Stimulated activated memory B cell treated with anti-CD40 and anti-IgM and Interleukin-4, amounts not matched to agents 10 μg/mL and 1 μg/mL and 100 μg/mL, for 72 hours (primary cell): ENCODE measurements at regions not wholly inside any gene's neighbourhood (a gene's known extent, or its start where the extent isn't known, plus 50 kb on each side); places are given as distances from the start of the nearest gene placed in this dataset.
"Not testable (repeated sequence)": the region's sequence is repeated elsewhere in the genome, so short reads cannot be mapped to it uniquely, and the experiment has no call there.

Source experiments
- ATAC-seq: fragments of 150-1000 bp; cut with Tn5 transposase; 2 replicates; pipeline ENCODE4 v1.10.0; 2021
- H3K27ac Mint-ChIP-seq: one replicate; pipeline ENCODE4 v1.8.0; 2022; ENCODE audit warnings: mild to moderate bottlenecking, mixed read lengths
- H3K27me3 Mint-ChIP-seq: one replicate; pipeline ENCODE4 v1.8.0; 2022; ENCODE audit warnings: mixed read lengths
- H3K36me3 Mint-ChIP-seq: one replicate; pipeline ENCODE4 v1.8.0; 2022; ENCODE audit warnings: mixed read lengths
- H3K4me1 Mint-ChIP-seq: one replicate; pipeline ENCODE4 v1.8.0; 2022; ENCODE audit warnings: mixed read lengths
- H3K4me3 Mint-ChIP-seq: one replicate; pipeline ENCODE4 v1.8.0; 2022; ENCODE audit warnings: mild to moderate bottlenecking, moderate library complexity, mixed read lengths
- H3K9me3 Mint-ChIP-seq: one replicate; pipeline ENCODE4 v1.8.0; 2022; ENCODE audit warnings: mixed read lengths

DNA sequence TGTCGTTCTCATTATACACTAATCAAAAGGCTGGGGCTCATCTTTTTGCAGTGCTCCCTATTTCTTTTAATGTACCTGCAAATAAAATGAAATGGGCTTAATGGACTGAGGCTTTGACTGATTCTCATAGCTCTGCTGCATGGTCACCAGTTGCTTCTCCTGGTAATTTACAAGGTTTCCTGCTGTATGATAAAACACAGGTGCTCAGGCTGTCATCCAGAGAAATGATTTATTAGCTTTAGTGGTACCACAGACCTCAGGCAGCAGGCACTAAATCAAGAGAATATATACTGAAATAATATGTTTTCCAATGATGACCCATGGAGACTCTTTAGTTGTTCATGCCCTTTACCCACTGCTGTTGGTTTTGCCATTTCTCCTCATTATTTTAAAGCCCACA lies 137.7 kb downstream of the C4orf33 start:
- H3K36me3 Mint-ChIP-seq = no peaks in the 10 kb centered on the region
- peaks cover 16% of the 10 kb centered on the region for H3K27me3 Mint-ChIP-seq
- H3K4me3 Mint-ChIP-seq = no peak overlapping the region
- peaks cover 6% of the 10 kb centered on the region for H3K9me3 Mint-ChIP-seq
- ATAC-seq = no peak
- H3K27ac Mint-ChIP-seq = no peak overlapping the region
- no peaks in the 10 kb centered on the region for H3K4me1 Mint-ChIP-seq

- peaks cover 6% of the 10 kb centered on the region for H3K9me3 Mint-ChIP-seq
- no peak overlapping the region for H3K4me3 Mint-ChIP-seq
- ATAC-seq = no peak
- H3K27me3 Mint-ChIP-seq = no peaks in the 10 kb centered on the region
- no peak overlapping the region for H3K27ac Mint-ChIP-seq
- H3K36me3 Mint-ChIP-seq = no peaks in the 10 kb centered on the region
- H3K4me1 Mint-ChIP-seq = no peaks in the 10 kb centered on the region
Observed at GRCh38 chr4:129236351-129236750, 140.4 kb downstream of the C4orf33 start.

- H3K27me3 Mint-ChIP-seq = no peaks in the 10 kb centered on the region
- no peaks in the 10 kb centered on the region for H3K4me1 Mint-ChIP-seq
- H3K27ac Mint-ChIP-seq = no peak overlapping the region
- H3K36me3 Mint-ChIP-seq = no peaks in the 10 kb centered on the region
- H3K4me3 Mint-ChIP-seq = no peak overlapping the region
- ATAC-seq = no peak
- peaks cover 6% of the 10 kb centered on the region for H3K9me3 Mint-ChIP-seq
Observed at GRCh38 chr4:129239088-129239487, 143.1 kb downstream of the C4orf33 start.

GRCh38 chr4:129240816-129241215 lies 144.9 kb downstream of the C4orf33 start:
- ATAC-seq = no peak
- Mint-ChIP-seq H3K27me3 (peaks cover under 1% of the 10 kb centered on the region), H3K4me3 (no peak overlapping the region), H3K27ac (no peak overlapping the region), H3K9me3 (peaks cover 3% of the 10 kb centered on the region), H3K36me3 (no peaks in the 10 kb centered on the region), H3K4me1 (no peaks in the 10 kb centered on the region)

DNA sequence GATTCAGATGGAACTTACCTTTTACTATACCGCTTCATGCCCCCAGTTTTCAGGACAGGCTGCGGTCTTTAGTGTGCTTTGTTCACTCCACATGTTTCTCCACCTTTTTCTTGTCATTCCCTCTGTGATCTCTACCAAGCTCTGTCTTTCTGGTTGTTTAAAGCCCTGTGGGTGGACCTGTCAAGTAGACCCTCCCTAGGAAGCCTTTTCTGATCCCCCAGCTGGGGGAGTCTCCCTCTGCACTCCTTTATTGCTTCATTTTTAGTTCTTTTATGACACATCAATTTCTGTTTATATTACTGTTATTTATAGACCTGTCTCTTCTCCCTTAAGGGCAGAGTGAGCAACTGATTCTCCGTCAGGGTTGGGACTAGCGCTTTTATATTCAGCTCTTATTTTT lies 150.2 kb downstream of the C4orf33 start:
- Mint-ChIP-seq H3K9me3 (no peaks in the 10 kb centered on the region), H3K4me1 (no peaks in the 10 kb centered on the region), H3K27ac (no peak overlapping the region), H3K4me3 (no peak overlapping the region), H3K27me3 (peaks cover 8% of the 10 kb centered on the region), H3K36me3 (no peaks in the 10 kb centered on the region)
- ATAC-seq = no peak

DNA sequence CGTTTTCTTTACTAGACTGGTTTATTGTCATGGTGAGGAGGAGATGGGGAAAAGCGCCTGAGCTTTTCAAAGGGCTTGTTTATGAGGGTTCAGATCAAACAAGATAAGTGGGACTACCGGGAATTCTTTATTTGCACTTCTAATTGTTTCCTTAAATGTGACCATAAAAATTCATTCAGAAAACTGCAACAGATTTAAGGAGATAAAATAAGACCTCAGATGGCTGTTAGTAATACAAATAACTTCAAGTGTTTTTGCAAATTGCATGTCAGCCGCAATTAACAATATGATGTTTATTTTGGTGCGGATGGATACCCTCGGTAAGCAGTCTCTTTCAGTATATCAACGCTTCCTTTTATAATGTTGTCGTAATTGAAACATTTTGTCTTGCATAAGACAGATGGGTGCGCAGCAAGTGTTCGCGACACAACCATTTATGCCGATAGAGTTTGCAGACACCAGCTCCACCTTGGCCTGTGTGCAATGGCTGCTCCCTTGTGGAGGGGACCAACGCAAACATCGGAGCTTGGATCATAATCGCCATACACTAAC lies 151.0 kb downstream of the C4orf33 start:
- Mint-ChIP-seq H3K9me3 (no peaks in the 10 kb centered on the region), H3K27me3 (peaks cover 8% of the 10 kb centered on the region), H3K4me1 (no peaks in the 10 kb centered on the region), H3K27ac (no peak overlapping the region), H3K4me3 (no peak overlapping the region), H3K36me3 (no peaks in the 10 kb centered on the region)
- no peak for ATAC-seq

DNA sequence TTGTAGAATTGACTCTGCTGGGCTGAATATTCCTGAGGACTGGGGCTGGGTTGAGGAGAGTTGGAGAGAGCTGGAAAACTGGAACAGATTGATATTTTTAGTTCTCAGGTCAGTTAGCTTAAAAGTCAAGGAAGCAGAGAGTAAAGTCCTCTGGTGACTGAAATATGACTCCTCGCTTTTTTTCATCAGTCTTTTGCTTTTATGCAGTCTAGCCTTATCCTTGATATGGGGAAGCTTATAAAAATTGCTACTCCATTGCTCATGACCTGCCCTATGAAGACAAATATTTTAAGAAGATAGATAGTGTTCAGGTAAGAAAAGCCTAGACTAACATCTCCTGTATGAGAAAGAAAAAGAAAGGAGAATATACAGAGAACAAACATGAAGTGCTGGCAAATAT lies 152.7 kb downstream of the C4orf33 start:
- no peaks in the 10 kb centered on the region for H3K9me3 Mint-ChIP-seq

GRCh38 chr4:129254126-129254525 lies 158.2 kb downstream of the C4orf33 start:
- no peaks in the 10 kb centered on the region for H3K4me1 Mint-ChIP-seq
- ATAC-seq = no peak
- no peak overlapping the region for H3K27ac Mint-ChIP-seq
- H3K27me3 Mint-ChIP-seq = no peaks in the 10 kb centered on the region
- no peak overlapping the region for H3K4me3 Mint-ChIP-seq
- no peaks in the 10 kb centered on the region for H3K9me3 Mint-ChIP-seq
- no peaks in the 10 kb centered on the region for H3K36me3 Mint-ChIP-seq

More for the DNA sequence above, 152.7 kb downstream of the C4orf33 start:
- H3K27me3 Mint-ChIP-seq = peaks cover 8% of the 10 kb centered on the region
- H3K4me3 Mint-ChIP-seq = no peak overlapping the region
- H3K36me3 Mint-ChIP-seq = no peaks in the 10 kb centered on the region
- no peak overlapping the region for H3K27ac Mint-ChIP-seq
- no peaks in the 10 kb centered on the region for H3K4me1 Mint-ChIP-seq
- no peak for ATAC-seq

DNA sequence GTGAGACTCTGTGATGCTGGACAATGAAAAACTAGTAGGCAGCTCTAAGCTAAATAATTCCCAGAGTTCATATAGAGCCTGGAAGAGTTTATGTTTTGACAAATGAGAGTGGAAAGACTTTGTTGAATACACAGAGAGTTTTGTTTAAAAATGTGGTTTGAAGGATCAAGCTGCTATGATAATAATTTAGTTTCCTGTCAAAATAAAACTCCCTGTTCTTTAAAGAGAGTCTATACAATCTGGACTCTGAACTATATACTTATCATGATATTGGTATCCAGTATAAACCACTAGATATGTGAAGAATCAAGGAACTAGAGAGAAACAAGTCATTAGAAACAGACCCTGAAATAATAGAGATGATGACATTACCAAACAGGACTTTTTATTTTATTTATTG lies 158.6 kb downstream of the C4orf33 start:
- no peak overlapping the region for H3K27ac Mint-ChIP-seq
- H3K4me1 Mint-ChIP-seq = no peaks in the 10 kb centered on the region
- no peak overlapping the region for H3K4me3 Mint-ChIP-seq
- H3K27me3 Mint-ChIP-seq = no peaks in the 10 kb centered on the region
- H3K9me3 Mint-ChIP-seq = no peaks in the 10 kb centered on the region
- no peaks in the 10 kb centered on the region for H3K36me3 Mint-ChIP-seq
- no peak for ATAC-seq

DNA sequence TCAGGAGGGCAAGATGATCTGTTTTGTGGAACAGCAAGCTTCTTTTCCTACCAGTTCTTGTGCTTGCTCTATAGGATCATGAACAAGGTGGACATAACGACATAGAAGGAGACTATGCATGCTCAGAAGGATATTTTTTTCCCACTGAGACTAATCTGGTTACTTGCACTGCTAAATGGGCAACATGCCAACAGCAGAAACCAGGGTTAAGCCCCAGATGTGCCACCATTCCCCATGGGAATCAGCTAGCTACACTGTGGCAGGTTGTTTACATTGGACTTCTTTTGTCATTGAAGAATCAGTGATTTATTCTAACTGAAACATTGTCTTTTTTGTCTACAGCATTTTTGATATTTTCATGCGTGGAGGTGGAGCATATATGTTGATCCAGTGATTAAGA lies 165.6 kb downstream of the C4orf33 start:
- ATAC-seq = no peak
- H3K27ac Mint-ChIP-seq = no peak overlapping the region
- peaks cover 16% of the 10 kb centered on the region for H3K4me1 Mint-ChIP-seq
- H3K36me3 Mint-ChIP-seq = no peaks in the 10 kb centered on the region
- no peak overlapping the region for H3K4me3 Mint-ChIP-seq
- H3K27me3 Mint-ChIP-seq = no peaks in the 10 kb centered on the region
- H3K9me3 Mint-ChIP-seq = no peaks in the 10 kb centered on the region

GRCh38 chr4:129264008-129264657 lies 168.2 kb downstream of the C4orf33 start:
- H3K4me1 Mint-ChIP-seq = peaks cover 16% of the 10 kb centered on the region
- H3K27me3 Mint-ChIP-seq = no peaks in the 10 kb centered on the region
- no peaks in the 10 kb centered on the region for H3K9me3 Mint-ChIP-seq
- peak; percentile 57 for ATAC-seq
- peak overlapping the region; percentile 4 for H3K27ac Mint-ChIP-seq
- no peaks in the 10 kb centered on the region for H3K36me3 Mint-ChIP-seq
- no peak overlapping the region for H3K4me3 Mint-ChIP-seq

DNA sequence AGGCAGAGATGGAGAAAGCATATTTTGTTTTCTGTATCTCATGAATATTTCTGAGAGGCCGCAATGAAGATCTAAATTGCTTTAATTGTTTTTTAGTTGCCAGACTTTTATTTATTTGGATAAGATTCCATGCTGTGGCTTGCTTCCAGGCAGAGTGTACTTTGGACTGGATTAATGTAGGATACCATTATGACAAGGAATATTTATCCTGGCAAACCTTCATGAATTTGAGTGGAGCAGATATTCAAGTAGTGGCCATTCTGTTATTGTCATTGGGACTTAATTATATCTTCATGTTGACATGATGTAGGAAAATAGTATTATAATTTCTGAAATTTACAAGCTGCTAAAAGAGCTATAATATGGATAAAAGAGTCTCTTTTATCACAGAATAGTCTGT lies 182.9 kb downstream of the C4orf33 start:
- Mint-ChIP-seq H3K4me1 (no peaks in the 10 kb centered on the region), H3K4me3 (no peak overlapping the region), H3K9me3 (no peaks in the 10 kb centered on the region), H3K36me3 (no peaks in the 10 kb centered on the region), H3K27ac (no peak overlapping the region), H3K27me3 (no peaks in the 10 kb centered on the region)
- ATAC-seq = no peak

DNA sequence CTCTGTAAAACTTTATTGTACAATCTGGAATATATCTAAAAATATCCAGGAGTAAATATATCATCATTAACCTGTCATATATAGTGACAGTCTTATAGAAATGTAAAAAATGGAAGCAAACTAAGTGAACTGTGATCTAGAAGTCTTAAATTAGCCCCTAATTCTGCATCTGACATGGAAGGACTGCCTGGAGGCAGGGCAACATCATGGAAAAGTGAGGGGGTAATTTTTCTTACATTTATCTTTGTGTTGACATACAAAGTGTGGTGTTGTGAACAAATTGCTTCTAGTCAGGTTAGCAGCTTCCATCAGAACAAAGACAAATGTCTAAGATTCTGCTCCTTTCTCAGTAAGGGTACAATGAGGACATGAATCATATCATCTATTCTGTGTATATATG lies 186.3 kb downstream of the C4orf33 start:
- no peak overlapping the region for H3K27ac Mint-ChIP-seq
- no peaks in the 10 kb centered on the region for H3K9me3 Mint-ChIP-seq
- H3K4me1 Mint-ChIP-seq = no peaks in the 10 kb centered on the region
- no peaks in the 10 kb centered on the region for H3K27me3 Mint-ChIP-seq
- no peak overlapping the region for H3K4me3 Mint-ChIP-seq
- no peak for ATAC-seq
- no peaks in the 10 kb centered on the region for H3K36me3 Mint-ChIP-seq

- not testable (repeated sequence) for ATAC-seq, H3K27me3 Mint-ChIP-seq, H3K36me3 Mint-ChIP-seq, H3K4me3 Mint-ChIP-seq, H3K4me1 Mint-ChIP-seq, H3K27ac Mint-ChIP-seq
- H3K9me3 Mint-ChIP-seq = peaks cover 14% of the 10 kb centered on the region
Observed at GRCh38 chr4:129292194-129292593, 196.2 kb downstream of the C4orf33 start.

DNA sequence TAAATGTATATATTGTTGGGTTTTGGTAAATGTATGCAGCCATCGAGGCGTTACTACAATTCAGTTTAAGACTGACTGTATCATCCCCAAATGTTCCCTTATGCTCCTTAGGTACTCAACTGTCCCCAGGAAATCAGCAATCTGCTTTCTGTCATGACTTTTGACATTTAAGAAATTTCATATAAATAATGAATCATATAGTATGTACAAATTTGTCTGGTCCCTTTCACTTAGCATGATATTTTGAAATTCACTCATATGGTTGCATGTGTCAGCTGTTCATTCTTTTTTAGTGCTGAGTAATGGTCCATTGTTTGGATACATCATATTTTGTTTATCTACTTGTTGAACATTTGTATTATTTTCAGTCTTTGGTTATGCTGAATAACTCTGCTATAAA lies 218.8 kb downstream of the C4orf33 start:
- H3K4me3 Mint-ChIP-seq = no peak overlapping the region
- no peak for ATAC-seq
- no peaks in the 10 kb centered on the region for H3K27me3 Mint-ChIP-seq
- H3K4me1 Mint-ChIP-seq = no peaks in the 10 kb centered on the region
- no peaks in the 10 kb centered on the region for H3K36me3 Mint-ChIP-seq
- no peak overlapping the region for H3K27ac Mint-ChIP-seq
- peaks cover 5% of the 10 kb centered on the region for H3K9me3 Mint-ChIP-seq

- Mint-ChIP-seq H3K36me3 (no peaks in the 10 kb centered on the region), H3K4me1 (no peaks in the 10 kb centered on the region), H3K9me3 (no peaks in the 10 kb centered on the region), H3K27ac (no peak overlapping the region), H3K4me3 (no peak overlapping the region), H3K27me3 (peaks cover 8% of the 10 kb centered on the region)
- ATAC-seq = no peak
Observed at GRCh38 chr4:129322920-129323319, 227.0 kb downstream of the C4orf33 start.
